CD4-positive, alpha-beta T cell treated with Interleukin-4 for 4 hours (primary cell): ENCODE measurements at regions not wholly inside any gene's neighbourhood (a gene's known extent, or its start where the extent isn't known, plus 50 kb on each side); places are given as distances from the start of the nearest gene placed in this dataset.
"Not testable (repeated sequence)": the region's sequence is repeated elsewhere in the genome, so short reads cannot be mapped to it uniquely, and the experiment has no call there.

Source experiments
- DNase-seq: peaks from one replicate; pipeline ENCODE4 v3.0.0-alpha.2; 2020

DNA sequence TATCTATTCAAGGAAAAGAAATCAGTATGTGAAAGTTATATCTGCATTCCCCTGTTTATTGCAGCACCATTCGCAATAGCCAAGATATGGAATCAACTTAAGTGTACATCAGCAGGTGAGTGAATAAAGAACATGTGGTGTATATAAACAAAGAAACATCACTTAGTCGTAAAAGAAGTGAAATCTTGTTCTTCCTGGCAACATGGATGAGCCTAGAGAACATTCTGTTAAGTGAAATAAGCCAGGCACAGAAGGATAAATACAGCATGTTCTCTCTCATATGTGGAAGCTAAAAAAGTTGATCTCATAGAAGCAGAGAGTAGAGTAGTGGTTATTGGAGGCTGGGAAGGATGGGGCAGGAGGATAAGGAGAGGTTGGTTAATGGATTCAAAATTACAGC is 287.9 kb upstream of the FERMT1 start:
- DNase-seq: no peak

DNA sequence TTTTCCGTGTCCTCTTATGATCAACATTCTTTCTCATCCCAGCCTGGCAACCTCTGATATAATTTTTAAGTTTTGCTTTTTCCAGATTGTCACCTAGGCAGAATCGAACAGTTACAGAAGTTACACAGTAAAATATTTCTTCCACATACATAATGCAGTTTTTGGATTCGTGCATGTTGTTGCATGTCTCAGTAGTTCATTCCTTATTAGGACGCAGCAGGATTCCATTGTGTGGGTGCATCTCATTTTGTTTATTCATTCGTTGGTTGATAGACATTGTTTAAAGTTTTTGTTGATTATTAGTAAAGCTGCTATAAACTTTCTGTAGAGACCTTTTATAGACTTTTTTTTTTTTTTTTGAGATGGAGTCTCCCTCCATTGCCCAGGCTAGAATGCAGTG is 284.3 kb upstream of the FERMT1 start:
- DNase-seq: no peak

DNA sequence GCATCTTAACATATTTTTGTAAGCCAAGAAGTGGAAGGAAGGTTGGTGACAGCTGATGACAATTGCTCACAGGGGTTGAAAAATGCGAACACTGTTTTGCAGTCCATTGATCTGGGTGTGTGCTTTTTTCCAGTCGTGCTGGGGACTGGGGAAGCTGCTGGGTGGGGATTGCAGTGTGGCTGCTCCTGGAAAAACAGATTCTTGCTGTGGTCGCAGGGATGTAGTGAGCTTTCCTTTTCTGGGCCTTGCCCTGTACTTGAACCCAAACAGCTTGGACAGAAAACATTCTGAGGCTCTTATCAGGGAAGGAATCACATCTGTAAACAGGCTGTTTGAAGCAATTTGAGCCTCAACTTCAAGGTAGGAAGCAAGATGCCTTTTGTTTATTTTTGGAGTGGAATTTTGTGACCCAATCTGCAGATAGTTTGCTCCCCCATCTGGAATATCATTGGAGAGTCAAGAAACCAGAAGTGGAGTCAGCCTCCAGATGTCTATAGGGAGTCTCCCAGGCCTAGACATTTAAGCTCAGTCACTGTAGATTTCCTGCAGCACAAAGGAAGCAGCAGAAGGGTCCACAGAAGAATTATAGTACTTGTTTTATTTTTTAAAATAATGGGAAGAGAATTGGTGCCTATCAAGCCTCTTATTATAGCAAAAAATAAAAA is 279.2 kb upstream of the FERMT1 start:
- DNase-seq: no peak

DNA sequence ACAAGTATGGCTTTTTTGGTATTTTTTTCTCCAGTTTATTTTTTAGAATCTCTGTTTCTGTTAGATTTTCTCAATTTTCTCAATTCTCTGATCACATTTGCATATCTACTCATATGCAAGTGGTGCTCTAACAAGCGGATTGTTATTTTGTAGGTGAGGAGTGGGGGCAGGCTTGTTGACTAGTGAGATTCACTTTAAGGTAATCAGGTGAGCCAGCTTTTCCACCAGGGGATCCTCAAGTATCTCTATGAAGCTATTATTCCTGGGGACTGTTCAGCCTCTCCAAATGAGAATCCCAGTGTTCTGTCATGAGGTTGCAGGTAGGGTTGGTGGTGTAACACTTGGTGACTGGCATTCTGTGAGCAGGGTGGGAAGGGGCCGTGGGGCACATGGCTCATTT is 274.3 kb upstream of the FERMT1 start:
- DNase-seq: no peak

DNA sequence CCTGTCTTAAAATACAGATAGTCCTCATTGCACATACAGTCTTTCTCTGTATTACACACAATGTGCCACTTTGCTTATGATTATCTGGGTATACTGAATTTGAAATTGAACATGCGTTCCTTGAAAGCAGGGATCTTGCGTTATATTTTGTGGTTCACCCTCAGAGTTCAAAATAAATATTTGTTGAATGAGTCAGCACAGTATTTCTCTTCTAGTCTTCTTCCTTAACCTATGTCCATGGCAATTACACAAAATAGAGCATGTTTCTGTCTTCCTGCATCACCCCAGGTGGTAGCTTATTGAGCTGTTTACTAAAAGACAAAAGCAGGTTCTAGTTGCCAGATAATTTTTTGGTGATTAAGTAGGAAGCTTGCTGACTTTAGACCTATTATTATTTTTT is 272.9 kb upstream of the FERMT1 start:
- no peak for DNase-seq

DNA sequence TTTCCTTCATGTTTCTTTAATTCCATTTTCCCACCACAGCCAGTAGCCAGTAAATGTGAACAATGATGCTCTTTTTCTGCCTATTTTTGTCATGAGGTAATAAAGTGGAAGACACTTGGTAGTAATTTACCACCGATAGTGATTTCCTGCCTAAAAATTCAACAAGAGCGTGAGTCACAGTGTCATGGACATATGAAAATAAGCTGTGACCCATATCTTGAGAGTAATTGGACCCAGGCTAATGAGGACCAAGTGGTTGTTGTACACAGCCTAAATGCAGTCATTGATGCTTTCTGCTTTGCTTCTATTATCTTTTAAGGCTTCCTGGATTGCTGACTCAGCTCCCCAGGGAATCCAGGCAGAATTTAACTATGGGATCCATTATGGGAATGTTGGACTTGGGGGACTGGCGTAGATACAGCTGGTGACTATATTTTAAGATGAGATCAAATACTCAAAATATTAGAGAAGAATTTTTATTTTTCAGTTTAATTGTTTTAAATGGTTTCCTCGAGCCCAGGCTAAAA is 265.9 kb upstream of the FERMT1 start:
- no peak for DNase-seq

DNA sequence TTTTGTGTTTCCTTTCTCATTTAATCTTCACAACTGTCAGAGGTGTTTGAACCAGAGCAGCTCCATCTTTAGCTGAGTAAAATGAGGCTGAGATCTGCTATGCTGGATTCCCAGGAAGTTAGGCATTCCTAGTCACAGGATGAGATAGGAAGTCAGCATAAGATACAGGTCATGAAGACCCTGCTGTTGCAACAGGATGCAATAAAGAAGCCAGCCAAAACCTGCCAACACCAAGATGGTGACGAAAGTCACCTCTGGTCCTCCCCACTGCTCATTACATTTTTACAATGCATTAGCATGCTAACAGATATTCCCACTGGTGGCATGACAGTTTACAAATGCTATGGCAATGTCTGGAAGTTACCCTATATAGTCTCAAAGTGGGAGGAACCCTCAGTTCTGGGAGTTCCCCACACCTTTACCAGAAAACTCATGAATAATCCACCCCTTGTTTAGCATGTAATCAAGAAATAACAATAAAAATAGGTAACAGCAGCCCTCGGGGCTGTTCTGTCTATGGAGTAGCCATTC is 262.2 kb upstream of the FERMT1 start:
- DNase-seq: no peak

DNA sequence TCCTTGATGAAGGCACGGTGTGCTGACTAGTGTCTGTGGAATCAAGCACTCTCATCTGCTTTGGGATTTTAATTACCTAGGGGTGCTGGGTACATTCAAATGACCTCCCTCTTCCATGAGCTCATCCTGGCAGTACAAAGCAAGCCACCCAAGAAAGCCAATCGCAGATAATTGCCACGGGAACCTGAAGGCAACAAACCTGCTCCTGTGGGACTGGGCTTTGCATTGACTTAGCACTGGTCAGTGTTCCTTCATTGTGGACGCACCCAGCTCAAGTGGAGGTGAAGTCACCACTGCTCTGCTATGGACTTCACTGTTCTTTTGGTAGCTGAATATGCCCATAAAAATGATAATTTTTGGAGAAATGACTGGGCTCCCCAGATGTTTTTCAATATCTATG is 261.6 kb upstream of the FERMT1 start:
- no peak for DNase-seq

DNA sequence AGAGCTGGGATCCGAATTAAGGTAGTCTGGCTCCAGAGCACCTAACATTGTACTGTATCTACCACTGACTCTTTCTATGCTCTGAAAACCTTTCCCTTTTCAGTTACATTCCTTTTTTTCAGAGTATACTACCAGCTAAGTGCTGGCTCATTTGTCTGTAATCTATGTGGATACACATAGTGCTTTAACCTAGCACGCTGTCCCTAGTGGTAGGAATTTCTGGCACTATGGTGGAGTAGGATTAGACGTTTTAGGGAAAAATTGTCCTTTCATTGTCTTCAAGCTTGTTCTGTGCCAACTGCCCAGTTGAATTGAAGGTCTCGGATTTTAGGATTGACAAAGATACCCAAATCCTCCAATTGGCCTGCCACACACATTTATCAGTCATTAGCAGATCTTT is 259.1 kb upstream of the FERMT1 start:
- DNase-seq: no peak

DNA sequence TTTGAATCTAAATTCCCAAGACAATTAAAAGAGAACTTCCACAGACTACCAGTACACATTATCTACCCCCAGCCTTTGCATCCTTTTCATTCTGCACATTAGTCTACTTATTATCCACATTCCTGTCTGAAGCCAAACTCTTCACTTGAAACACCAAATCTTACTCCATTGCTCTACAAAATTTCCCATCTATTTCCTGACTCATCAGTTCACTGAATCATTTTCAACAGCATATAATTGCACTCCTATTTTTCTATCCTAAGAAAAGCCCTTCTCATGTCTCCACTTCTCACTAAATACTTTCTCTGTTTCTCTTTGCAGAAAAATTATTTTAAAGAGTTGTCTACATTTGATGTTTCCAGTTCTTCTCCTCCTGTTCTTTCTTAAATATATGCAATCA is 239.4 kb upstream of the FERMT1 start:
- DNase-seq: no peak

DNA sequence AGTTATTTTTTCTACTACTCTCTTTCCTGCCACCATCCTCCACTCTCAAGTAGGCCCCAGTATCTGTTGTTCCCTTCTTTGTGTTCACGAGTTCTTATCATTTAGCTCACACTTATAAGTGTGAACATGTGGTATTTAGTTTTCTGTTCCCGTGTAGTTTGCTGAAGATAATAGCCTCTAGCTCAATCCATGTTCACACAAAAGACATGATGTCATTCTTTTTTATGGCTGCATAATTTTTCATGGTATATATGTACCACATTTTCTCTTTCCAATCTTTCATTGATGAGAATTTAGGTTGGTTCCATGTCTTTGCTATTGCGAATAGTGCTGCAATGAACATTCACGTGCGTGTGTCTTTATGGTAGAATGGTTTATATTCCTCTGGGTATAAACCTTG is 237.9 kb upstream of the FERMT1 start:
- no peak for DNase-seq

DNA sequence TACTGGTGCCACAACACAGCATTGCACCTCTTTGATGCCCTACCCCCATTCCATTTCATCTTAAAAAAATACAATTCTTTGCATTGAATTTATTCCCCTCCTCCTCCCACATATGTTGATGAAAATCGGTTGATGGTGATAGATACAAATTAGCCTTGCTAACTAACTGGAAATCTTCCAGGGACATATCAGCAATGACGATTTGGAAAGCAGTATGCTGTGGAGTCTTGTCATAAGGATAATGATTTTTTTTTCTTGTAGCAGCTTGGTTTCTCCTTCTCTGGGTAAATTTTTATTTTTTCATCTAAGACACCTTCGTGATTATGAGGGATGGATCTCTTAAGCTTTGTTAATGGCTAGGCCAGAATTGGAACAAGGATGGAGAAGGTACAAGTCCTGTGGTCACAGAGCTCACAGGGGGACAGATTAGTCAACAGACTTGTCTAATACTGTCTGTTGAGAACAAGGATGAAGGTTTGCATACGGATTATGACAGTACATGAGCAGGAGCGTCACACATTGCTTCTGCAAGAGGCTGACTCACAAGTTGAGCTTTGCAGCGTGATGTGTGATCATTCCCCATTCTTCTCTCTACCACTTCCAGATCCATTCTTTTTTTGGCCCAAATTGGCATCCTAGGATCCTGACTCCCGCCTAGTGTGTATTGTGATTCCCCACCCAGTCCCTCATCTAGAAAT is 233.1 kb upstream of the FERMT1 start:
- DNase-seq: no peak

DNA sequence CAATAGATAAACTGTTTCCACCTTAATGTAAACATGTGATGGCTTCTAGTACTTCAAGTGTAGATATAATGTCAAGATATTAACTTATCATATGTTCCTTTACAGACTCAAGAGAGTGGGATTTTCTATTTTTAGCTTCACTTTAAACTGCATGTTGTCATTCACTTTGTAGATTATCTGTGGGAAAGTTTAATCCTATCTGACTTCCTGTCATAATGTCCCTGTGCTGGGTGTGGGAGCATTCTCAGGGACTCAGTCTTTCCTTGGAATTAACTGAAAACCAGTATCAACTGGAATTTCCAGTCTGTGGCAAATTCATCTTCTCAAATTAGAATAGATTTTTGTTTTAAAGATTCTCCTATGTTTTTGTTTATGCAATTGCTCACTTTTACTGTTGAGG is 226.1 kb upstream of the FERMT1 start:
- no peak for DNase-seq

DNA sequence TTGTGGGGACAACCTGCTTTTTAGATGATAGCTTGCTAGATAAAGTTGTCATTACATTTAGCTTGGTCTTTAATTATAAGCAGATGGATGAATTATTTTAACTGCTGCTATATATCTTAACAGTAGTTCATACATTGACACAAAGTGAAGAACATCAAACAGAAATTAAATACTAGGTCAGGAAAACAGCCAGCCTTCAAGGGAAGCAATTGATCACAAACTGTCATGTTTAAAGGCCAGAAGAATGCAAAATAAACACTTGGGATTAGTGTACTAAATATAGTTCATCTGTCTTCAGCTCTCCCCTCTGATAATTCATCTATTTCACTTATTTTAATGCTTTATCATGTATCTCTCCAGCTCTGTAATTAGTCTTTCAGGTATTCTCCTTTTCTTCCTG is 225.1 kb upstream of the FERMT1 start:
- DNase-seq: no peak

DNA sequence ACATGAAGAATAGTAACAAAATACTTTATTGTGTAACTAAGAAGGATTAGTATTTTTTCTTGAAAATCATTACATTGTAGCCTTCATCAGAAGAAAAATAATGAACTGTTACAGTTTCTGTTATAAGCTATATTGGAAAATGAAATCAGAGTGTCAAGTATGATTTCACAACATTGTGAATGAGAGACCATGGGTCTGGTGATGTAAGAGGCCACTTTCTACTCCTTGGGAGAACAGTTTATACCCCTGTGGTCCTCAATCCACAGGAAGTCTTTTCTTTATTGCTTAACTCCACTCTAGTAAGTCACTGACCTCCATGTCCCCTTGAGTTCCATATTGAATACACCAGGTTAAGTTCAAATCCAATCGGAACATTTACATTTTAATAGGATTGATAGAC is 218.7 kb upstream of the FERMT1 start:
- no peak for DNase-seq

DNA sequence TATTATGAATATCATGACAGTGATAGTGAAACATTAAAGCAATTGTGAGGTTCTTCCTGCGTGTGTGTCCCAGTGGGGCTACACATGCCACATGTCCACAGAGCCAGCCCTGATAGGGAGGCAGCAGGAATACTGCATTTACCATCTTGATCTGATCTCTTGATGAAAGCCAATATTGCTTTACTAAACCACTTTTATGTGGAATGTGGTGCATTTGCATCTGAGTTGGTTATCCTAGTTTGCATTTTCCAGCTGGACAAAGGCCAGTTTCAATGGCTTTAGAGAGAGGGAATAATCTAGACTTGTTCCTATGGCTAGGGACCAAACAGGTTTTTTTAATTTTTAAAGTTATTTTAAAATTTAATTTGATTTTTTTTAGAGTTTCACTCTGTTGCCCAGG is 216.3 kb upstream of the FERMT1 start:
- no peak for DNase-seq

DNA sequence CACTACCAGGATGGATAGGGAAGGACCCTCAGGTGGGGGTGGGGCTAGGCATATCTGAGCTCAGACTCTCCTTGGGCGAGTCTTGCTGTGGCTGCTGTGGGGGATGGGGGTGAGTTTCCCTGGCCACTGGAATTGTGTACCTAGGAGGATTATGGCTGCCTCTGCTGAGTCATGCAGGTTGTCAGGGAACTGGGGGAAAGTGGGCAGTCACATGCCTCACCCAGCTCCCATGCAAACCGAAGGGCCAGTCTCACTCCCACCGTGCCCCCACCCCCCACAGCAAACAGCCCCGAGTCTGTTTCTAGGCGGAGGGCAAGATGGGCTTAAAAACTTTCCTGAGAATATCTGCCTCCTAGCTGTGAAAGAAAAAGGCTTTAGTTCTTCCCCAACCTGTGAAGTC is 210.3 kb upstream of the FERMT1 start:
- no peak for DNase-seq

DNA sequence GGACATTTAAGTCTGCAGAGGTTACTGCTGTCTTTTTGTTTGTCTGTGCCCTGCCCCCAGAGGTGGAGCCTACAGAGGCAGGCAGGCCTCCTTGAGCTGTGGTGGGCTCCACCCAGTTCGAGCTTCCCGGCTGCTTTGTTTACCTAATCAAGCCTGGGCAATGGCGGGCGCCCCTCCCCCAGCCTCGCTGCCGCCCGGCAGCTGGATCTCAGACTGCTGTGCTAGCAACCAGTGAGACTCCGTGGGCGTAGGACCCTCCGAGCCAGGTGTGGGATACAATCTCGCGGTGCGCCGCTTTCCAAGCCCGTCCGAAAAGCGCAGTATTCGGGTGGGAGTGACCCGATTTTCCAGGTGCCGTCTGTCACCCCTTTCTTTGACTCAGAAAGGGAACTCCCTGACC is 198.4 kb upstream of the FERMT1 start:
- not testable (repeated sequence) for DNase-seq

DNA sequence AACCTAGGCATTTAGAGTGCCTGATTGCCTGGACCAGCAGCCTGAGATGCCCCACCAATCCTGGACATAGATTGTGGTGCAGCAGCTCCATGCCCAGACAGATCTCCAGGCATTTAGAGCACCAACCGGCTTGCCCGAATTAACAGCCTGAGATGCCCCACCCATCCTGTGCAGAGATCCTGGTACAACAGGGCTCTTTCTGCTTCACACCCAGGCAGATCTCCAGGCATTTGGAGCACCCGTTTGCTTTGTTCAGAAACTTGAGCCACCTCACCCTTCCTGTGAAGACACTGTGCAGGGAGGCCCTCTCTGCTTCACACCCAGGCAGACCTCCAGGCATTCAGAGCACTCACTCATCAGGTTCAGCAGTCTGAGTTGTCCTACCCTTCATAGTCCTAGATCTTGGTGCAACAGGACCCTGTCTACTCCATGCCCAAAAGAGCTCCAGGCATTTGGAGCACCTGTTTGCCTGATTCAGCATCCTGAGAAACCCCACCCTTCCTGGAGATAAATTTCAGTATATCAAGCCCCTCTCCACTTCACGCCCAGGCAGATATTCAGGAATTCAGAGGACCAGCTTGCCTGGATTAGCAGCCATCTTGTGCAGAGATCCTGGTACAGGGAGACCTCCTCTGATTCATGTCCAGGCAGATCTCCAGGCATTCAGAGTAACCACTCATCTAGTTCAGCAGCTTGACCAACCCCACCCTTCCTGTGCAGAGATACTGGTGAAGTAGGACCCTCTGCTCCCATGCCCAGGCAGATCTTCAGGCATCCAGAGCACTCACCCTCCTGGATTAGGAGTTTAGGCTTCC is 189.2 kb upstream of the FERMT1 start:
- DNase-seq: no peak

DNA sequence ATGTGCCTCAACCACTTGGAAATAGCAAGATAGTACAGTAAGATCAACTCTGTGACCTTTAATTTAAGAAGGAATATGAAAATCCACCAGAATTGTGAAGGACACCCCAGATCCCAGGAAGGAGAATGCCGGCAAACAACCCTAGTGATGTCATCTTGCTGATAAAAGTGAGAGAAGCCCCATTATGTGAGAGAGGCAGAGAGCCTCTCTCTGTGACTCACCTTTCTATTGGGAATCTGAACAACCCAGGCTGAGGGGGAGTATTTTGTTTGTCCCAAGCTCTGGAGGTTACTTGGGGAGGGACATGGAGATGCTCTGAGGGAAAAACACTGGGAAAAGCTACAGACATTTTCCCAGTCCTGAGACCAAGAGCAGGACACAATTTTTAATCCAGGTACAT is 188.3 kb upstream of the FERMT1 start:
- DNase-seq: no peak

DNA sequence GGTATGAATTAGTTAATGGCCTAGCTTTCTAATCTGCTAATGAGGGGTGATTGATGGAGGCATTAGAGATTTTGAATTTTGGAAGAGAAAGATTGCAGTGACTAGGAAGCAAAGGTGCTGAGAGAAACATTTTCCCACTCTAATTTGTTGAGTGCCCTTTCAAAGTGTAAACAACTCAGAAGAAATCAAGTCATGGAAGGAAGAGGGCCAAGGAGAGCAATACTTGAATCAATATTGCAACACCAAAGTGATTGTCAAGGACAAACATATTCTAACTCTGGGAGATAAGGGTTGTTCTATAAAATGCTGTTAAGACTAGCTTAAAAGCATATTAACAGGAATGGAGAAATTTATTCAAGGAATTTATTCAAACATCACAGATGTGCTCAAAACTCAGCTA is 182.7 kb upstream of the FERMT1 start:
- DNase-seq: no peak

DNA sequence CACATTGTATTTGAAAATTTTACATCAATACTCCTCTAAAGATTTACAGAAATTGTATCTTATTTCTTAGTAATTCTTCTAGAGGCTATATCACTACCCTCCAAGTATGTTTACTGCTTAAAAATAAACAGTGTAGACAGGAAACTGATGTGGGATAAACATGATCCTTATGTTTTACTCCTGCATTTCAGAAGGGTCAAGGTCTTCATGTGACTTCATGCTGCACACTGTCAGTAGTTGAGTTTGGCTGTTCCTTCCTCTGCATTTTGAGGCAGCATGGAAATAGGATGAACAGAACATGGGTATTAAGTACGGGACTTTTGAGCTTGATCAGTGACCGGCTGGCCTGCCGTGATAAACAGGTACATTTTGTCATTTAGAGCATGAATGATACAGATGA is 179.2 kb upstream of the FERMT1 start:
- no peak for DNase-seq

DNA sequence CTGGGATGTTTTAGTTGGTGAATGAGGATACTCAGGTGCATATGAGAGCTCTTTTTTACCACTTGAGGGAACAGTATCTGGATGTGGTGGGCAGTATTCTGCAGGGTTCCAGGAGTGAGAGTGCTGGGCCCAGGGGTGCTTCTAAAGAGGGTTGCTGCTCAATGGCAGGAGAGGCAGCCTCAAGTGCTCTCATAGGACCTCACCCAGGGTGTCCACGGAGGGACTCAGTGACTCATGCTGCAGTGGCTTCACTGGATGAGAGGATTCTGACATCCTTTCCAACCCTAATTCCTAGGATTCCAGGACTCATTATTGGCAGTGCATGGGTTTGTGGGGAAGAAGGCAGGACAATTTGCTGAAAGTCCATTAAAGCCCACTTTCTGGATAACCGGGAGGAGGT is 176.6 kb upstream of the FERMT1 start:
- DNase-seq: no peak

DNA sequence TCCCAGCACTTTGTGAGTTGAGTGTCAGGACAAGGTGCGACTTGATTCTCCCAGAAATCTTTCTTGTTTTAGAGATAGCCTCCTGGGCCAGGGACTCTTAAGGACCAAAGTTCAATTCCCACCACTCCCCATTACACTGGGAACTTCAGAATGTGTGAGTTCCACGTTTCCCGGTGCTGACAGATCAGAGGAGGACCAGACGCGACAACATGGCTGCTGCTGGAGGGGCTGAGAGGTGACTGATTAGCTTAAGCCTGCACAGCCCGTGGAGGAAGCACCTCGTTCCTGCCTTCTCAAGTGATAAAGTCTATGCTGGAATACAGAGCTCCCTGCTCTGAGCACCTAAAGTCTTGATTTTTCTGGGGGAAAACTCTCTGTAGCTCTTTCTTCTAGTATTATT is 175.2 kb upstream of the FERMT1 start:
- no peak for DNase-seq
